ENCODE measurements at regions not wholly inside any gene's neighbourhood (a gene's known extent, or its start where the extent isn't known, plus 50 kb on each side); places are given as distances from the start of the nearest gene placed in this dataset.

- DNase-seq (ENCODE audit: low read depth) = peak; percentile 28
- TF ChIP-seq CTCF (IDR thresholded peaks at IDR 0.05; ENCODE audit: low read length, missing control alignments) = no peak
- H3K4me3 ChIP-seq (replicated peaks; ENCODE audit: low read depth, low read length) = no peak overlapping the region
These were observed 185.1 kb downstream of the SCG2 start for GRCh38 chr2:223416815-223417610.

GRCh38 chr2:223418131-223418530, 184.0 kb downstream of the SCG2 start:
- TF ChIP-seq CTCF (IDR thresholded peaks at IDR 0.05; ENCODE audit: low read length, missing control alignments) = no peak
- H3K4me3 ChIP-seq (replicated peaks; ENCODE audit: low read depth, low read length) = no peak overlapping the region
- DNase-seq (ENCODE audit: low read depth) = no peak

GRCh38 chr2:223418604-223419199, 183.5 kb downstream of the SCG2 start:
- no peak overlapping the region for H3K4me3 ChIP-seq (replicated peaks; ENCODE audit: low read depth, low read length)
- no peak for TF ChIP-seq CTCF (IDR thresholded peaks at IDR 0.05; ENCODE audit: low read length, missing control alignments)
- no peak for DNase-seq (ENCODE audit: low read depth)

GRCh38 chr2:223420048-223420447, 182.1 kb downstream of the SCG2 start:
- no peak for TF ChIP-seq CTCF (IDR thresholded peaks at IDR 0.05; ENCODE audit: low read length, missing control alignments)
- H3K4me3 ChIP-seq (replicated peaks; ENCODE audit: low read depth, low read length) = no peak overlapping the region
- no peak for DNase-seq (ENCODE audit: low read depth)

GRCh38 chr2:223431479-223431878, 170.7 kb downstream of the SCG2 start:
- H3K4me3 ChIP-seq (replicated peaks; ENCODE audit: low read depth, low read length) = no peak overlapping the region
- TF ChIP-seq CTCF (IDR thresholded peaks at IDR 0.05; ENCODE audit: low read length, missing control alignments) = no peak
- DNase-seq (ENCODE audit: low read depth) = no peak

- no peak overlapping the region for H3K4me3 ChIP-seq (replicated peaks; ENCODE audit: low read depth, low read length)
- no peak for DNase-seq (ENCODE audit: low read depth)
- TF ChIP-seq CTCF (IDR thresholded peaks at IDR 0.05; ENCODE audit: low read length, missing control alignments) = no peak
These were observed 168.7 kb downstream of the SCG2 start for GRCh38 chr2:223433461-223433860.
